HG03354 (cell line): ENCODE measurements at regions not wholly inside any gene's neighbourhood (a gene's known extent, or its start where the extent isn't known, plus 50 kb on each side); places are given as distances from the start of the nearest gene placed in this dataset.
A peak's percentile ranks its signal among the peaks of the same experiment; 100 is the strongest.
"Not testable (repeated sequence)": the region's sequence is repeated elsewhere in the genome, so short reads cannot be mapped to it uniquely, and the experiment has no call there.

Experiments used
- ATAC-seq: cut with Tn5 transposase; IDR thresholded peaks from one replicate; pipeline ENCODE4 v1.9.1; 2021; ENCODE audit warnings: mild to moderate bottlenecking; ENCODE audit not compliant: unreplicated experiment, poor library complexity, severe bottlenecking

- ATAC-seq = no peak
Measured at GRCh38 chr7:93048136-93048930, 69.4 kb downstream of the SAMD9 start.

- ATAC-seq = no peak
Measured at GRCh38 chr7:93047514-93048099, 70.2 kb downstream of the SAMD9 start.

GRCh38 chr7:93046641-93047040 is 71.1 kb downstream of the SAMD9 start:
- no peak for ATAC-seq

GRCh38 chr7:93044147-93044810 is 73.5 kb downstream of the SAMD9 start:
- ATAC-seq = no peak

- no peak for ATAC-seq
Measured at GRCh38 chr7:93043385-93043985, 74.3 kb downstream of the SAMD9 start.

- no peak for ATAC-seq
Measured at GRCh38 chr7:93040355-93040754, 77.4 kb downstream of the SAMD9 start.

GRCh38 chr7:93039786-93040185 is 78.0 kb downstream of the SAMD9 start:
- ATAC-seq = no peak

- no peak for ATAC-seq
Measured at GRCh38 chr7:93039282-93039681, 78.5 kb downstream of the SAMD9 start.

GRCh38 chr7:93036807-93037206 is 81.0 kb downstream of the SAMD9 start:
- ATAC-seq = peak; percentile 92

- ATAC-seq = no peak
Measured at GRCh38 chr7:93036149-93036640, 81.6 kb downstream of the SAMD9 start.

GRCh38 chr7:93031795-93032194 is 86.0 kb downstream of the SAMD9 start:
- no peak for ATAC-seq

- no peak for ATAC-seq
Measured at GRCh38 chr7:93030605-93031225, 87.1 kb downstream of the SAMD9 start.

- ATAC-seq = no peak
Measured at GRCh38 chr7:93029056-93029455, 88.7 kb downstream of the SAMD9 start.

GRCh38 chr7:93028610-93029009 is 89.2 kb downstream of the SAMD9 start:
- no peak for ATAC-seq

- no peak for ATAC-seq
Measured at GRCh38 chr7:93027044-93027443, 90.7 kb downstream of the SAMD9 start.

- no peak for ATAC-seq
Measured at GRCh38 chr7:93026425-93026824, 91.4 kb downstream of the SAMD9 start.

- ATAC-seq = no peak
Measured at GRCh38 chr7:93025389-93025788, 92.4 kb downstream of the SAMD9 start.

- ATAC-seq = not testable (repeated sequence)
Measured at GRCh38 chr7:93022931-93023478, 94.8 kb downstream of the SAMD9 start.

GRCh38 chr7:93021748-93022147 is 96.0 kb downstream of the SAMD9 start:
- ATAC-seq = no peak

GRCh38 chr7:93018716-93019115 is 99.1 kb downstream of the SAMD9 start:
- no peak for ATAC-seq
